Natural killer cell (primary cell): ENCODE measurements at regions not wholly inside any gene's neighbourhood (a gene's known extent, or its start where the extent isn't known, plus 50 kb on each side); places are given as distances from the start of the nearest gene placed in this dataset.

Experiments used
- ATAC-seq, 3 donors: fragments of 150-1000 bp in 2 of 3; fragments of 200-7000 bp in 1 of 3; cut with Tn5 transposase; 1 replicate in 1 of 3; 2 replicates in 2 of 3; pipeline ENCODE4 v1.10.0; 2021; ENCODE audit warnings: mild to moderate bottlenecking in 2 of 3, moderate library complexity in 2 of 3
- DNase-seq, 2 donors: peaks; one replicate each; pipeline versions ENCODE4 v3.0.0 to v3.0.0-alpha.2; 2013 to 2021; ENCODE audit warnings: mixed read lengths in 1 of 2
- H3K27ac ChIP-seq: one replicate; pipeline ENCODE4 v1.5.1; 2013; ENCODE audit warnings: mild to moderate bottlenecking, low read length
- H3K27me3 ChIP-seq: one replicate; pipeline ENCODE4 v1.6.1; 2013; ENCODE audit warnings: low read length; ENCODE audit not compliant: control insufficient read depth, insufficient read depth
- H3K36me3 ChIP-seq: one replicate; pipeline ENCODE4 v1.6.1; 2013; ENCODE audit warnings: low read length; ENCODE audit not compliant: control insufficient read depth, insufficient read depth
- H3K4me1 ChIP-seq: one replicate; pipeline ENCODE4 v1.6.1; 2013; ENCODE audit warnings: low read length; ENCODE audit not compliant: control insufficient read depth, insufficient read depth
- H3K4me3 ChIP-seq: one replicate; pipeline ENCODE4 v1.5.1; 2013; ENCODE audit warnings: low read length
- H3K9me3 ChIP-seq: one replicate; pipeline ENCODE4 v1.6.1; 2013; ENCODE audit warnings: low read length; ENCODE audit not compliant: control insufficient read depth, insufficient read depth
- H3K27ac Mint-ChIP-seq, 2 donors: one replicate each; pipeline ENCODE4 v1.8.0; 2022; ENCODE audit warnings: mild to moderate bottlenecking in 2 of 2, mixed read lengths in 2 of 2, moderate library complexity in 1 of 2
- H3K27me3 Mint-ChIP-seq, 2 donors: one replicate each; pipeline ENCODE4 v1.8.0; 2022; ENCODE audit warnings: low read depth in 2 of 2, mixed read lengths in 2 of 2
- H3K36me3 Mint-ChIP-seq: one replicate; pipeline ENCODE4 v1.8.0; 2022; ENCODE audit warnings: mixed read lengths
- H3K4me1 Mint-ChIP-seq, 2 donors: one replicate each; pipeline ENCODE4 v1.8.0; 2022; ENCODE audit warnings: mixed read lengths in 2 of 2
- H3K4me3 Mint-ChIP-seq: one replicate; pipeline ENCODE4 v1.8.0; 2022; ENCODE audit warnings: mild to moderate bottlenecking, moderate library complexity, mixed read lengths
- H3K9me3 Mint-ChIP-seq, 2 donors: one replicate each; pipeline ENCODE4 v1.8.0; 2022; ENCODE audit warnings: mixed read lengths in 2 of 2
- CTCF ChIP-seq: fragments of 200-600 bp; IDR thresholded peaks from one replicate; pipeline ENCODE4 v1.8.0; 2022; ENCODE audit warnings: antibody characterized with exemption
- WGBS: methylation state at CpG from one replicate; pipeline ENCODE4 v1.1.7; 2013; ENCODE audit warnings: missing lambda C conversion rate; ENCODE audit not compliant: insufficient coverage; 5-methylcytosine and 5-hydroxymethylcytosine counted together
- intact Hi-C: fragments of 100-400 bp; cut with micrococcal nuclease; formaldehyde crosslinking; loops from one replicate; pipeline ENCODE4 v1.14.2; 2022

GRCh38 chr12:88314706-88315105 is 172.6 kb downstream of the TMTC3 start:
- H3K36me3 ChIP-seq, result no peaks in the 10 kb centered on the region
- no peak overlapping the region for H3K27ac ChIP-seq
- intact Hi-C loops, result no loop called here
- DNase-seq (no peak), ATAC-seq (no peak)
- H3K9me3 Mint-ChIP-seq, result peaks cover 0 to 9% of the 10 kb centered on the region in 2 donors
- H3K4me3 ChIP-seq, result no peak overlapping the region
- H3K27me3 Mint-ChIP-seq, result no peaks in the 10 kb centered on the region
- no peaks in the 10 kb centered on the region for H3K36me3 Mint-ChIP-seq
- H3K27me3 ChIP-seq, result no peaks in the 10 kb centered on the region
- no peak overlapping the region for H3K27ac Mint-ChIP-seq
- no peak for TF ChIP-seq CTCF
- no peaks in the 10 kb centered on the region for H3K9me3 ChIP-seq
- no peak overlapping the region for H3K4me3 Mint-ChIP-seq
- no peaks in the 10 kb centered on the region for H3K4me1 ChIP-seq
- no peaks in the 10 kb centered on the region for H3K4me1 Mint-ChIP-seq
- 82% methylated on average over 4 of the region's 4 CpGs for WGBS

DNA sequence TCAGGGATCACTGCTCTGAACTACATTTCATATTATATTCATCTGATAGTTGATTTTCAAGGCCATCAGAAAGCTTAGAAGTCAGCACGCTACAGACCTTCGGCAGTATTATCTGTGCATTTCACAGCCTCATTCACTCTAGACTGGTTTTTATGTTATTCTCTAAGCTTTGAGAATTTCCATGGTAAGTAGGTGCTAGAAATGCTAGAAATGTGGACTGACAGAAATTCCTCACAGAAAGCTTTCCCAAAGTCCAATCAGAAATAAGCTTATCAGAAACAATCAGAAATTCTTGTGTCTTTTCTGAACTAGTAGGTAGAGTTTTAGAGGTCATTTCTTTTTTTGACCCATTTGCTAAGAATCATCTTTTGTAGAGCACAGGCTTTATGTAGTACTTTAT is 176.6 kb downstream of the TMTC3 start:
- H3K9me3 ChIP-seq, result no peaks in the 10 kb centered on the region
- no peak overlapping the region for H3K27ac Mint-ChIP-seq
- H3K4me1 ChIP-seq, result no peaks in the 10 kb centered on the region
- no peak overlapping the region for H3K4me3 ChIP-seq
- H3K4me1 Mint-ChIP-seq, result no peaks in the 10 kb centered on the region
- H3K9me3 Mint-ChIP-seq, result peaks cover 2 to 11% of the 10 kb centered on the region in 2 donors
- ATAC-seq (no peak), DNase-seq (no peak)
- intact Hi-C loops, result no loop called here
- H3K27me3 Mint-ChIP-seq, result no peaks in the 10 kb centered on the region
- H3K4me3 Mint-ChIP-seq, result no peak overlapping the region
- no peak overlapping the region for H3K27ac ChIP-seq
- H3K27me3 ChIP-seq, result no peaks in the 10 kb centered on the region
- H3K36me3 ChIP-seq, result no peaks in the 10 kb centered on the region
- H3K36me3 Mint-ChIP-seq, result no peaks in the 10 kb centered on the region
- no peak for TF ChIP-seq CTCF
- 100% methylated on average over 2 of the region's 2 CpGs for WGBS

DNA sequence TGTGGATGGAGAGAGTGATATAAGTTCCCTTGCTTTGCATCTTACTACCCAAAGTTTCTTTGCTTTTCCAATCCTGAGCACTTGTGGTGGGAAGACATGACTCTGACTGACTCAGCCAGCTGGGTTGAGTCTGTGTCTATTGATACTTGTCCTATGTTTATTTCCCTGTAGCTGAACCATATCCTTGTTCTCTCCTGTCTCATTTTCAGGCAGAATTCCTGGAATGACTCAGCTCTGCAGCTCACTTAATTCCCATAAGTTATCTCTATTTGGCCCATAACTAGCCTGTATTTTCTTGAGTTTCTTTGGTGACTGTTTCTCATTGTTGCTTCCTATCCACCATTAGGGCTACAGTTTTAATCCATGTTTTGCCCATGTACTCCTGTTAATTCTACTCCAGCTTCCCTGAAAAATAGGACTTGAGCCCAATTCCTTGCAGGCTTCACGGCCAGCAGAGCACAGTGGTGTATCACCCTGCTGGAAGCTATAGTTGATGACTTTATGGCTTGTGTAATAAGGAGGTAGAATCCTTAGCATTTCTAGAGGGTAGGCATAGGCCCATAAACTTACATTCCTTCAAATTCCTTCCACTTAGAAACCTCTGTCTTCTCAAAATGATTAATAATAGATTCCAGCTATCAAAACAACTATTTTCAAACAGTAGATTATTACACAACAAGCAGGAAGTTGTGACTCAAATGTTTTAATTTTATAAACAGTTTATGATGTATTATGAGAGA is 183.1 kb downstream of the TMTC3 start:
- Histone ChIP-seq H3K4me1 (no peaks in the 10 kb centered on the region), H3K4me3 (no peak overlapping the region), H3K9me3 (no peaks in the 10 kb centered on the region), H3K27ac (no peak overlapping the region), H3K27me3 (no peaks in the 10 kb centered on the region), H3K36me3 (no peaks in the 10 kb centered on the region)
- DNase-seq (no peak), ATAC-seq (no peak)
- Mint-ChIP-seq H3K4me3 (no peak overlapping the region), H3K27ac (no peak overlapping the region), H3K36me3 (no peaks in the 10 kb centered on the region), H3K27me3 (no peaks in the 10 kb centered on the region), H3K9me3 (peaks cover 2 to 8% of the 10 kb centered on the region in 2 donors), H3K4me1 (no peaks in the 10 kb centered on the region)
- TF ChIP-seq CTCF, result no peak
- intact Hi-C loops, result no loop called here
- WGBS, result no CpG with 5 or more reads among the region's 1 CpG

DNA sequence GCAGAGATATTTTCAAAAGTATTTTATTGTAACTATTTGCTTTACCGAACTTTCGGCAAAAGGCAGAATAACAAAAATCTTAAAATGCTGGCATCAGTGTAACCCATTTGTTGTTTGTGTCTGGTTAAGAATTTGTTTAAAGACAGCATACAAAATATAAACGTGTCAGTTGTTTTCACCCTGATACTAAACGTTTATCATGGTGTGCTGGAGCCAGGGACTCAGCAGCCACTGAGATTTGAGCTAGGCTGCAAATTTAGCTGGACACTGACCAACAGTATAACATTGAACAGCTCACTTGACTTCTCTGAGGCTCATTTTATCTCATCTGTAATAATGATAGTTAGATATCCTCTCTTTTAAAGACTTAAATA is 183.7 kb downstream of the TMTC3 start:
- H3K27ac Mint-ChIP-seq, result no peak overlapping the region
- H3K4me1 Mint-ChIP-seq, result no peaks in the 10 kb centered on the region
- DNase-seq (no peak), ATAC-seq (no peak)
- peaks cover 2 to 8% of the 10 kb centered on the region in 2 donors for H3K9me3 Mint-ChIP-seq
- no peaks in the 10 kb centered on the region for H3K27me3 Mint-ChIP-seq
- Histone ChIP-seq H3K36me3 (no peaks in the 10 kb centered on the region), H3K9me3 (no peaks in the 10 kb centered on the region), H3K4me1 (no peaks in the 10 kb centered on the region), H3K4me3 (no peak overlapping the region), H3K27me3 (no peaks in the 10 kb centered on the region), H3K27ac (no peak overlapping the region)
- H3K4me3 Mint-ChIP-seq, result no peak overlapping the region
- intact Hi-C loops, result no loop called here
- no peaks in the 10 kb centered on the region for H3K36me3 Mint-ChIP-seq
- TF ChIP-seq CTCF, result no peak
- 88% methylated on average over 4 of the region's 4 CpGs for WGBS
